KMS-11 (cell line): ENCODE measurements at regions not wholly inside any gene's neighbourhood (a gene's known extent, or its start where the extent isn't known, plus 50 kb on each side); places are given as distances from the start of the nearest gene placed in this dataset.

Experiments
- H2AFZ ChIP-seq: fragments of 200-600 bp; sonication (generic); 2 replicates; pipeline ENCODE4 v1.6.1; 2016; ENCODE audit warnings: antibody characterized with exemption, mixed run types, low read depth
- H3K27ac ChIP-seq: fragments of 200-600 bp; sonication (generic); 2 replicates; pipeline ENCODE4 v1.6.1; 2016; ENCODE audit warnings: mild to moderate bottlenecking, mixed run types
- H3K27me3 ChIP-seq: fragments of 200-600 bp; sonication (generic); 2 replicates; pipeline ENCODE4 v1.6.1; 2017; ENCODE audit warnings: mild to moderate bottlenecking, low read depth, mixed run types, moderate library complexity; ENCODE audit not compliant: insufficient read depth
- H3K36me3 ChIP-seq: fragments of 200-600 bp; sonication (generic); 2 replicates; pipeline ENCODE4 v1.6.1; 2017; ENCODE audit warnings: mild to moderate bottlenecking, mixed run types; ENCODE audit not compliant: insufficient read depth
- H3K4me1 ChIP-seq: fragments of 200-600 bp; sonication (generic); 2 replicates; pipeline ENCODE4 v1.6.1; 2016; ENCODE audit warnings: mild to moderate bottlenecking, low read depth, mixed run types; ENCODE audit not compliant: poor library complexity, severe bottlenecking
- H3K4me2 ChIP-seq: fragments of 200-600 bp; sonication (generic); 2 replicates; pipeline ENCODE4 v1.7.0; 2016; ENCODE audit warnings: mild to moderate bottlenecking, mixed run types
- H3K4me3 ChIP-seq: fragments of 200-600 bp; sonication (generic); IDR thresholded peaks from 2 replicates; pipeline ENCODE4 v1.6.1; 2017; ENCODE audit warnings: low read depth, low read length, mixed read lengths; ENCODE audit not compliant: insufficient read depth
- H3K79me2 ChIP-seq: fragments of 200-600 bp; sonication (generic); 2 replicates; pipeline ENCODE4 v1.6.1; 2016; ENCODE audit warnings: low read depth, mixed run types; ENCODE audit not compliant: insufficient read depth
- H3K9ac ChIP-seq: fragments of 200-600 bp; sonication (generic); 2 replicates; pipeline ENCODE4 v1.6.1; 2016; ENCODE audit warnings: mild to moderate bottlenecking, mixed run types
- H4K20me1 ChIP-seq: fragments of 200-600 bp; sonication (generic); 2 replicates; pipeline ENCODE4 v1.6.1; 2016; ENCODE audit warnings: mild to moderate bottlenecking, mixed run types; ENCODE audit not compliant: insufficient read depth
- TF ChIP-seq, protein P1 (sequence below): fragments of 200-600 bp; sonication (generic); conservative IDR thresholded peaks from 2 replicates; pipeline ENCODE4 v1.6.1; 2017; ENCODE audit warnings: low read depth, mild to moderate bottlenecking, antibody characterized with exemption, low read length, moderate library complexity, mixed read lengths

- H3K27ac ChIP-seq, result no peak overlapping the region
- no peak overlapping the region for H3K4me3 ChIP-seq
- no peak overlapping the region for H3K9ac ChIP-seq
- no peaks in the 10 kb centered on the region for H4K20me1 ChIP-seq
- no peaks in the 10 kb centered on the region for H3K79me2 ChIP-seq
- TF ChIP-seq, protein P1, sequence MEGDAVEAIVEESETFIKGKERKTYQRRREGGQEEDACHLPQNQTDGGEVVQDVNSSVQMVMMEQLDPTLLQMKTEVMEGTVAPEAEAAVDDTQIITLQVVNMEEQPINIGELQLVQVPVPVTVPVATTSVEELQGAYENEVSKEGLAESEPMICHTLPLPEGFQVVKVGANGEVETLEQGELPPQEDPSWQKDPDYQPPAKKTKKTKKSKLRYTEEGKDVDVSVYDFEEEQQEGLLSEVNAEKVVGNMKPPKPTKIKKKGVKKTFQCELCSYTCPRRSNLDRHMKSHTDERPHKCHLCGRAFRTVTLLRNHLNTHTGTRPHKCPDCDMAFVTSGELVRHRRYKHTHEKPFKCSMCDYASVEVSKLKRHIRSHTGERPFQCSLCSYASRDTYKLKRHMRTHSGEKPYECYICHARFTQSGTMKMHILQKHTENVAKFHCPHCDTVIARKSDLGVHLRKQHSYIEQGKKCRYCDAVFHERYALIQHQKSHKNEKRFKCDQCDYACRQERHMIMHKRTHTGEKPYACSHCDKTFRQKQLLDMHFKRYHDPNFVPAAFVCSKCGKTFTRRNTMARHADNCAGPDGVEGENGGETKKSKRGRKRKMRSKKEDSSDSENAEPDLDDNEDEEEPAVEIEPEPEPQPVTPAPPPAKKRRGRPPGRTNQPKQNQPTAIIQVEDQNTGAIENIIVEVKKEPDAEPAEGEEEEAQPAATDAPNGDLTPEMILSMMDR, result no peak
- no peaks in the 10 kb centered on the region for H3K36me3 ChIP-seq
- H3K27me3 ChIP-seq, result no peaks in the 10 kb centered on the region
- no peaks in the 10 kb centered on the region for H3K4me1 ChIP-seq
- H2AFZ ChIP-seq, result no peak overlapping the region
- no peak overlapping the region for H3K4me2 ChIP-seq
These were observed 1186.5 kb upstream of the TENM4 start for GRCh38 chr11:80627364-80627763.

GRCh38 chr11:80626721-80627120, 1185.9 kb upstream of the TENM4 start:
- no peak overlapping the region for H3K9ac ChIP-seq
- no peaks in the 10 kb centered on the region for H4K20me1 ChIP-seq
- no peaks in the 10 kb centered on the region for H3K79me2 ChIP-seq
- H3K27me3 ChIP-seq, result no peaks in the 10 kb centered on the region
- no peak overlapping the region for H3K4me3 ChIP-seq
- H3K27ac ChIP-seq, result no peak overlapping the region
- H3K36me3 ChIP-seq, result no peaks in the 10 kb centered on the region
- no peak overlapping the region for H3K4me2 ChIP-seq
- TF ChIP-seq, protein P1, result no peak
- no peaks in the 10 kb centered on the region for H3K4me1 ChIP-seq
- H2AFZ ChIP-seq, result no peak overlapping the region

- no peak overlapping the region for H3K9ac ChIP-seq
- no peaks in the 10 kb centered on the region for H3K27me3 ChIP-seq
- no peaks in the 10 kb centered on the region for H3K4me1 ChIP-seq
- H3K4me2 ChIP-seq, result no peak overlapping the region
- TF ChIP-seq, protein P1, result no peak
- no peak overlapping the region for H2AFZ ChIP-seq
- no peak overlapping the region for H3K4me3 ChIP-seq
- H3K27ac ChIP-seq, result no peak overlapping the region
- H3K36me3 ChIP-seq, result no peaks in the 10 kb centered on the region
- H4K20me1 ChIP-seq, result no peaks in the 10 kb centered on the region
- no peaks in the 10 kb centered on the region for H3K79me2 ChIP-seq
These were observed 1184.7 kb upstream of the TENM4 start for GRCh38 chr11:80625563-80625962.

- Histone ChIP-seq H3K4me2 (no peak overlapping the region), H3K9ac (no peak overlapping the region), H3K79me2 (no peaks in the 10 kb centered on the region), H3K4me3 (no peak overlapping the region), H2AFZ (no peak overlapping the region), H3K4me1 (no peaks in the 10 kb centered on the region), H3K36me3 (no peaks in the 10 kb centered on the region), H4K20me1 (no peaks in the 10 kb centered on the region), H3K27ac (no peak overlapping the region), H3K27me3 (no peaks in the 10 kb centered on the region)
- TF ChIP-seq, protein P1, result no peak
These were observed 1181.0 kb upstream of the TENM4 start for GRCh38 chr11:80621871-80622270.
